MM.1S (cell line): ENCODE measurements at regions not wholly inside any gene's neighbourhood (a gene's known extent, or its start where the extent isn't known, plus 50 kb on each side); places are given as distances from the start of the nearest gene placed in this dataset.

ENCODE experiments used
- EZH2 ChIP-seq: fragments of 300-600 bp; sonication (generic); optimal IDR thresholded peaks from 2 replicates; pipeline ENCODE3; 2017; ENCODE audit warnings: low read depth, mild to moderate bottlenecking, antibody characterized with exemption, low read length, mixed read lengths
- EZH2phosphoT487 ChIP-seq: fragments of 300-600 bp; sonication (generic); IDR thresholded peaks from 2 replicates; pipeline ENCODE4 v1.6.1; 2018; ENCODE audit warnings: antibody characterized with exemption, low read length
- TF ChIP-seq, protein P1 (sequence below): fragments of 300-600 bp; sonication (generic); IDR thresholded peaks from 2 replicates; pipeline ENCODE4 v1.5.1; 2016; ENCODE audit warnings: antibody characterized with exemption, low read length, mixed read lengths

DNA sequence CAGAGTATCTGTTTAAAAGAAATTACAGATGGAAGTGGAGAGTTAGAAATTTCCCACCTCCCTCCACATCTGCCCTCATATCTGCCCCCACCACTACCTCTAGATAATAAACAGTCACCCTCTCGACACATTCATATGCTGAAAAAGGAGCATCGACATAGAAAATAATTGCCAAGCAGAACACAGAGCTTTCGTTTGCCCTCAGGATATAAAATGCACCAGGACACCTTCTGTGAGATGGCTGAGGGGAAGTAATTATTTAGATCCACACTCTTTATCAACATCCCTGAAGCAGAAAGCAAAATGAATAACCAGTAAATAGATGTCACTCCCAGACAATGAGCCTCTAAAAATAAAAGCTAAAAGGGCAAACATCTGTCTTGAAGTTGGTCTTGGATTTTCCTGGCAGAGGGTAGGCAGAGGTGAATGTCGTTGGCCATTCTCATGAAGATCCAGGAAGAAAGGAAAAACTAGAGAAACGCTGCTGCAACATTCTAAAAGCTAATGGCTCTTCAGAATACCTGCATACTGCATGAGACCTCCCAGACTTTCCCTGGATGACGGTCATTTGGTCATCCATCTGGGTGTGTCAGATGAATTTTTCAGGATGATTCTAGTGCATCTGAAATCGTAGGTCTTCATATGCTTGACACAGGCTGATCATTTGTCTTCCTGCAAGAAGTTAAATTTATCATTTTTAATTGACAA is 527.5 kb downstream of the RFC3 start:
- TF ChIP-seq, protein P1, sequence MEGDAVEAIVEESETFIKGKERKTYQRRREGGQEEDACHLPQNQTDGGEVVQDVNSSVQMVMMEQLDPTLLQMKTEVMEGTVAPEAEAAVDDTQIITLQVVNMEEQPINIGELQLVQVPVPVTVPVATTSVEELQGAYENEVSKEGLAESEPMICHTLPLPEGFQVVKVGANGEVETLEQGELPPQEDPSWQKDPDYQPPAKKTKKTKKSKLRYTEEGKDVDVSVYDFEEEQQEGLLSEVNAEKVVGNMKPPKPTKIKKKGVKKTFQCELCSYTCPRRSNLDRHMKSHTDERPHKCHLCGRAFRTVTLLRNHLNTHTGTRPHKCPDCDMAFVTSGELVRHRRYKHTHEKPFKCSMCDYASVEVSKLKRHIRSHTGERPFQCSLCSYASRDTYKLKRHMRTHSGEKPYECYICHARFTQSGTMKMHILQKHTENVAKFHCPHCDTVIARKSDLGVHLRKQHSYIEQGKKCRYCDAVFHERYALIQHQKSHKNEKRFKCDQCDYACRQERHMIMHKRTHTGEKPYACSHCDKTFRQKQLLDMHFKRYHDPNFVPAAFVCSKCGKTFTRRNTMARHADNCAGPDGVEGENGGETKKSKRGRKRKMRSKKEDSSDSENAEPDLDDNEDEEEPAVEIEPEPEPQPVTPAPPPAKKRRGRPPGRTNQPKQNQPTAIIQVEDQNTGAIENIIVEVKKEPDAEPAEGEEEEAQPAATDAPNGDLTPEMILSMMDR = no peak
- no peak for TF ChIP-seq EZH2phosphoT487
- TF ChIP-seq EZH2 = no peak
